Parathyroid adenoma (tissue), 2 donors: ENCODE measurements at regions not wholly inside any gene's neighbourhood (a gene's known extent, or its start where the extent isn't known, plus 50 kb on each side); places are given as distances from the start of the nearest gene placed in this dataset.

Experiments
- H2AFZ ChIP-seq: fragments of 300-600 bp; sonication (generic); one replicate; pipeline ENCODE4 v1.7.0; 2017; ENCODE audit warnings: antibody characterized with exemption, mild to moderate bottlenecking
- H3K27ac ChIP-seq: fragments of 300-600 bp; sonication (generic); one replicate; pipeline ENCODE4 v1.7.0; 2017
- H3K27me3 ChIP-seq: fragments of 300-600 bp; sonication (generic); one replicate; pipeline ENCODE4 v1.7.0; 2017; ENCODE audit warnings: low read length; ENCODE audit not compliant: control insufficient read depth, insufficient read depth
- H3K36me3 ChIP-seq: fragments of 300-600 bp; sonication (generic); one replicate; pipeline ENCODE4 v1.7.0; 2017; ENCODE audit warnings: low read length; ENCODE audit not compliant: control insufficient read depth, insufficient read depth
- H3K4me1 ChIP-seq: fragments of 300-600 bp; sonication (generic); one replicate; pipeline ENCODE4 v1.7.0; 2017; ENCODE audit warnings: control low read depth
- H3K4me2 ChIP-seq: fragments of 300-600 bp; sonication (generic); one replicate; pipeline ENCODE4 v1.7.0; 2017; ENCODE audit warnings: low read length
- H3K4me3 ChIP-seq: fragments of 300-600 bp; sonication (generic); one replicate; pipeline ENCODE4 v1.7.0; 2017; ENCODE audit warnings: low read depth, low read length
- H3K79me2 ChIP-seq: fragments of 300-600 bp; sonication (generic); one replicate; pipeline ENCODE4 v1.7.0; 2017; ENCODE audit warnings: control low read depth
- H3K9ac ChIP-seq: fragments of 300-600 bp; sonication (generic); one replicate; pipeline ENCODE4 v1.7.0; 2017; ENCODE audit warnings: mild to moderate bottlenecking
- H3K9me3 ChIP-seq: fragments of 300-600 bp; sonication (generic); one replicate; pipeline ENCODE4 v1.7.0; 2017; ENCODE audit warnings: low read length; ENCODE audit not compliant: control insufficient read depth
- TF ChIP-seq, protein P1 (sequence below): fragments of 300-600 bp; sonication (generic); IDR thresholded peaks from one replicate; pipeline ENCODE4 v1.7.0; 2017; ENCODE audit warnings: antibody characterized with exemption, mild to moderate bottlenecking
- donor health status: primary hyperparathyroidism.

- Histone ChIP-seq H2AFZ (no peak overlapping the region), H3K4me2 (no peak overlapping the region), H3K4me3 (no peak overlapping the region), H3K9me3 (no peaks in the 10 kb centered on the region), H3K36me3 (no peaks in the 10 kb centered on the region), H3K9ac (no peak overlapping the region), H3K27me3 (no peaks in the 10 kb centered on the region), H3K79me2 (no peaks in the 10 kb centered on the region), H3K27ac (no peak overlapping the region), H3K4me1 (no peaks in the 10 kb centered on the region)
- TF ChIP-seq, protein P1, sequence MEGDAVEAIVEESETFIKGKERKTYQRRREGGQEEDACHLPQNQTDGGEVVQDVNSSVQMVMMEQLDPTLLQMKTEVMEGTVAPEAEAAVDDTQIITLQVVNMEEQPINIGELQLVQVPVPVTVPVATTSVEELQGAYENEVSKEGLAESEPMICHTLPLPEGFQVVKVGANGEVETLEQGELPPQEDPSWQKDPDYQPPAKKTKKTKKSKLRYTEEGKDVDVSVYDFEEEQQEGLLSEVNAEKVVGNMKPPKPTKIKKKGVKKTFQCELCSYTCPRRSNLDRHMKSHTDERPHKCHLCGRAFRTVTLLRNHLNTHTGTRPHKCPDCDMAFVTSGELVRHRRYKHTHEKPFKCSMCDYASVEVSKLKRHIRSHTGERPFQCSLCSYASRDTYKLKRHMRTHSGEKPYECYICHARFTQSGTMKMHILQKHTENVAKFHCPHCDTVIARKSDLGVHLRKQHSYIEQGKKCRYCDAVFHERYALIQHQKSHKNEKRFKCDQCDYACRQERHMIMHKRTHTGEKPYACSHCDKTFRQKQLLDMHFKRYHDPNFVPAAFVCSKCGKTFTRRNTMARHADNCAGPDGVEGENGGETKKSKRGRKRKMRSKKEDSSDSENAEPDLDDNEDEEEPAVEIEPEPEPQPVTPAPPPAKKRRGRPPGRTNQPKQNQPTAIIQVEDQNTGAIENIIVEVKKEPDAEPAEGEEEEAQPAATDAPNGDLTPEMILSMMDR = no peak
Observed at GRCh38 chrX:38891641-38892413, 90.6 kb downstream of the MID1IP1 start.

DNA sequence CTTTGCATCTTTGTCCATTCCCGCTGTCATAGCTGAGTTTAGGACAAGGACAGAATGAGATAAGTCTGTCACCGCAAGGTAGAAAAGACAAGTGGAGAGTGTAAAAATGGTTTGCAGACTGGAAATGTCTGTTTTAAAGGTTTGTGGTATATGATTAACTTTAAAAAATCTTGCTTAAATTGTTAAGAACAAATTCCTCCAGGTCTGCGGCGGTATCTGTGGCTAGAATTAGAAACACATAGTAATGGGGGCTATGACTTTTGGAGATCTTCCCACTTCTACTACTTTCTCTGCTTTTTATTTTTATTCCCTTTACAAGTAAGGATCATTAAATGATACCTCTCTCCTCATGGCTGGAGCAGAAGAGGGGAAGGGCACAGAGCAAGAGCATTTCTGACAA lies 92.2 kb downstream of the MID1IP1 start:
- Histone ChIP-seq H3K4me1 (no peaks in the 10 kb centered on the region), H3K27me3 (no peaks in the 10 kb centered on the region), H2AFZ (no peak overlapping the region), H3K9me3 (no peaks in the 10 kb centered on the region), H3K4me2 (no peak overlapping the region), H3K79me2 (no peaks in the 10 kb centered on the region), H3K4me3 (no peak overlapping the region), H3K36me3 (no peaks in the 10 kb centered on the region), H3K9ac (no peak overlapping the region), H3K27ac (no peak overlapping the region)
- TF ChIP-seq, protein P1 = no peak

DNA sequence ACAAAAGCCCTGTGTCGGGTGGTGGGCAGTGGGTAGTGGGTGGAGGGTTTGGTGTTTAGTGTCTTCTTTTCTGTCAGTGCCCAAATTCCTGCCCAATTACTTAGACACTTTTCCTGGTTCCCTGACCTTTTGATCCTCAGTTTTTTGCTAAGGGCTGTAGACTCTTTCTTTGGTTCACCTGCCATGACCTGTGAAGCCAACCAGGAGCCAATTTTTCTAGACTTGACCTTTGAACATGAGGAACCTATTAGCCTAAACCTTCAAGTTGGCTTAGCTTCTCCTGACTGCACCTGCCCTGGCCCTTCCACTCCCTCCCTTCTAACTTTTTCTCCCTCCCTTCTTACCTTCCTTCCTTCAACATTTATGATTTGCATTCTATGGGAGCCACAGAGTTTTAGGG lies 94.5 kb downstream of the MID1IP1 start:
- H3K27ac ChIP-seq = no peak overlapping the region
- H2AFZ ChIP-seq = no peak overlapping the region
- no peaks in the 10 kb centered on the region for H3K36me3 ChIP-seq
- no peaks in the 10 kb centered on the region for H3K4me1 ChIP-seq
- no peak overlapping the region for H3K9ac ChIP-seq
- no peak overlapping the region for H3K4me3 ChIP-seq
- TF ChIP-seq, protein P1 = no peak
- H3K9me3 ChIP-seq = no peaks in the 10 kb centered on the region
- no peak overlapping the region for H3K4me2 ChIP-seq
- no peaks in the 10 kb centered on the region for H3K27me3 ChIP-seq
- no peaks in the 10 kb centered on the region for H3K79me2 ChIP-seq

- no peaks in the 10 kb centered on the region for H3K9me3 ChIP-seq
- H3K4me2 ChIP-seq = no peak overlapping the region
- H3K4me1 ChIP-seq = no peaks in the 10 kb centered on the region
- no peaks in the 10 kb centered on the region for H3K36me3 ChIP-seq
- H3K27me3 ChIP-seq = no peaks in the 10 kb centered on the region
- H3K27ac ChIP-seq = no peak overlapping the region
- no peak overlapping the region for H3K9ac ChIP-seq
- no peak overlapping the region for H2AFZ ChIP-seq
- no peaks in the 10 kb centered on the region for H3K79me2 ChIP-seq
- TF ChIP-seq, protein P1 = no peak
- H3K4me3 ChIP-seq = no peak overlapping the region
Observed at GRCh38 chrX:38896724-38897298, 95.6 kb downstream of the MID1IP1 start.

- Histone ChIP-seq H3K4me1 (no peaks in the 10 kb centered on the region), H3K9me3 (no peaks in the 10 kb centered on the region), H3K27ac (no peak overlapping the region), H2AFZ (no peak overlapping the region), H3K36me3 (no peaks in the 10 kb centered on the region), H3K4me2 (no peak overlapping the region), H3K4me3 (no peak overlapping the region), H3K27me3 (no peaks in the 10 kb centered on the region), H3K9ac (no peak overlapping the region), H3K79me2 (no peaks in the 10 kb centered on the region)
- TF ChIP-seq, protein P1 = no peak
Observed at GRCh38 chrX:38898261-38898660, 97.0 kb downstream of the MID1IP1 start.
